Coronary artery (tissue), 2 donors: ENCODE measurements at regions not wholly inside any gene's neighbourhood (a gene's known extent, or its start where the extent isn't known, plus 50 kb on each side); places are given as distances from the start of the nearest gene placed in this dataset.
"Not testable (repeated sequence)": the region's sequence is repeated elsewhere in the genome, so short reads cannot be mapped to it uniquely, and the experiment has no call there.

Experiments
- DNase-seq: peaks from one replicate; pipeline ENCODE4 v3.0.0-alpha.2; 2017; ENCODE audit warnings: low spot score
- H3K27ac ChIP-seq, 2 donors: fragments of 200-600 bp; sonication (generic); one replicate each; pipeline ENCODE4 v1.5.1; 2016 to 2019
- H3K4me3 ChIP-seq: fragments of 200-600 bp; sonication (generic); 2 replicates; pipeline ENCODE4 v1.5.1; 2016; ENCODE audit warnings: mild to moderate bottlenecking, moderate library complexity
- CTCF ChIP-seq: fragments of 200-600 bp; sonication (generic); IDR thresholded peaks from one replicate; pipeline ENCODE4 v1.5.1; 2019; ENCODE audit warnings: antibody characterized with exemption

GRCh38 chr13:65724226-65724625, 1505.9 kb downstream of the PCDH9 start:
- TF ChIP-seq CTCF = no peak
- no peak overlapping the region for H3K27ac ChIP-seq
- DNase-seq = no peak
- no peak overlapping the region for H3K4me3 ChIP-seq

GRCh38 chr13:65722506-65722905, 1507.6 kb downstream of the PCDH9 start:
- TF ChIP-seq CTCF = no peak
- no peak overlapping the region for H3K27ac ChIP-seq
- DNase-seq = no peak
- H3K4me3 ChIP-seq = no peak overlapping the region

GRCh38 chr13:65719831-65720230, 1510.3 kb downstream of the PCDH9 start:
- no peak for TF ChIP-seq CTCF

GRCh38 chr13:65710514-65710913, 1519.6 kb downstream of the PCDH9 start:
- TF ChIP-seq CTCF = no peak

More at GRCh38 chr13:65719831-65720230, 1510.3 kb downstream of the PCDH9 start:
- Histone ChIP-seq H3K27ac (no peak overlapping the region), H3K4me3 (no peak overlapping the region)
- no peak for DNase-seq

GRCh38 chr13:65697843-65698242, 1532.3 kb downstream of the PCDH9 start:
- no peak overlapping the region for H3K27ac ChIP-seq
- DNase-seq = no peak
- no peak for TF ChIP-seq CTCF
- no peak overlapping the region for H3K4me3 ChIP-seq

More at GRCh38 chr13:65710514-65710913, 1519.6 kb downstream of the PCDH9 start:
- Histone ChIP-seq H3K27ac (no peak overlapping the region), H3K4me3 (no peak overlapping the region)
- no peak for DNase-seq

- no peak for DNase-seq
- Histone ChIP-seq H3K27ac (no peak overlapping the region), H3K4me3 (no peak overlapping the region)
- no peak for TF ChIP-seq CTCF
Observed at GRCh38 chr13:65679240-65679639, 1550.9 kb downstream of the PCDH9 start.

GRCh38 chr13:65677906-65678305, 1552.2 kb downstream of the PCDH9 start:
- Histone ChIP-seq H3K4me3 (no peak overlapping the region), H3K27ac (no peak overlapping the region)
- no peak for TF ChIP-seq CTCF
- DNase-seq = no peak

GRCh38 chr13:65675383-65675782, 1554.8 kb downstream of the PCDH9 start:
- not testable (repeated sequence) for H3K4me3 ChIP-seq, DNase-seq, H3K27ac ChIP-seq
